DND-41 (cell line): ENCODE measurements at regions not wholly inside any gene's neighbourhood (a gene's known extent, or its start where the extent isn't known, plus 50 kb on each side); places are given as distances from the start of the nearest gene placed in this dataset.
"Not testable (repeated sequence)": the region's sequence is repeated elsewhere in the genome, so short reads cannot be mapped to it uniquely, and the experiment has no call there.

Experiments
- EZH2 ChIP-seq: IDR thresholded peaks from 3 replicates; pipeline ENCODE4 v1.6.1; 2012; ENCODE audit warnings: borderline replicate concordance, low read depth, mild to moderate bottlenecking, moderate library complexity, low read length, inconsistent platforms; ENCODE audit not compliant: severe bottlenecking
- TF ChIP-seq, protein P1 (sequence below): IDR thresholded peaks from 2 replicates; pipeline ENCODE4 v1.5.1; 2012; ENCODE audit warnings: borderline replicate concordance, low read length, moderate library complexity, mild to moderate bottlenecking; ENCODE audit not compliant: poor library complexity, severe bottlenecking; ENCODE audit errors: extremely low read depth

DNA sequence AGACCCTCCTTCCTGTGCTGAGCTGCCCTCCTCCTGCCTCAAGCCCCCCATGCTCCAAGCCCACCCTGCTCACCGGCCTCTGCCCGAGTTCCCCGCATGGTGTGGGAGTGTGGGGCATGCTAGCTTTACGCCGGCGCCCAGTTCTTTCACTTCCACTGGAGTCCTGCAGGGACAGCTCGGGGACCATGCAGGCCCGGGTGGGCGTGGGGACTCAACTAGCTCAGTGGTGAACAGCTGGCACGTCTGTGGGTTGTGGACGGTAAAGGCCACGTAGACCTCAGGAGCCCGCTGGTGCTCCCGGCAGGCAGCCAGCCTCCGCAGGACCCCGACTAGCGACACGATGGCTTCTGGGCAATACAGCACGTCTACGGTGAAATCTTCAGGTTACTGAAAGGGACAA is 180.4 kb downstream of the ADRA2C start:
- TF ChIP-seq, protein P1, sequence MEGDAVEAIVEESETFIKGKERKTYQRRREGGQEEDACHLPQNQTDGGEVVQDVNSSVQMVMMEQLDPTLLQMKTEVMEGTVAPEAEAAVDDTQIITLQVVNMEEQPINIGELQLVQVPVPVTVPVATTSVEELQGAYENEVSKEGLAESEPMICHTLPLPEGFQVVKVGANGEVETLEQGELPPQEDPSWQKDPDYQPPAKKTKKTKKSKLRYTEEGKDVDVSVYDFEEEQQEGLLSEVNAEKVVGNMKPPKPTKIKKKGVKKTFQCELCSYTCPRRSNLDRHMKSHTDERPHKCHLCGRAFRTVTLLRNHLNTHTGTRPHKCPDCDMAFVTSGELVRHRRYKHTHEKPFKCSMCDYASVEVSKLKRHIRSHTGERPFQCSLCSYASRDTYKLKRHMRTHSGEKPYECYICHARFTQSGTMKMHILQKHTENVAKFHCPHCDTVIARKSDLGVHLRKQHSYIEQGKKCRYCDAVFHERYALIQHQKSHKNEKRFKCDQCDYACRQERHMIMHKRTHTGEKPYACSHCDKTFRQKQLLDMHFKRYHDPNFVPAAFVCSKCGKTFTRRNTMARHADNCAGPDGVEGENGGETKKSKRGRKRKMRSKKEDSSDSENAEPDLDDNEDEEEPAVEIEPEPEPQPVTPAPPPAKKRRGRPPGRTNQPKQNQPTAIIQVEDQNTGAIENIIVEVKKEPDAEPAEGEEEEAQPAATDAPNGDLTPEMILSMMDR = not testable (repeated sequence)
- TF ChIP-seq EZH2 = not testable (repeated sequence)
